ENCODE measurements at regions not wholly inside any gene's neighbourhood (a gene's known extent, or its start where the extent isn't known, plus 50 kb on each side); places are given as distances from the start of the nearest gene placed in this dataset.

- TF ChIP-seq CTCF (IDR thresholded peaks at IDR 0.05; ENCODE audit: extremely low read depth in 1 of 2, insufficient read depth in 1 of 2, low read depth in 1 of 2, low read length in 2 of 2) (no peak), POLR2A (IDR thresholded peaks at IDR 0.05; ENCODE audit: low read depth, low read length) (no peak), MYC (IDR thresholded peaks at IDR 0.05; ENCODE audit: low read depth, low read length) (no peak), EZH2 (IDR thresholded peaks at IDR 0.05; ENCODE audit: borderline replicate concordance, low read depth, low read length, severe bottlenecking) (no peak), MAX (IDR thresholded peaks at IDR 0.05; ENCODE audit: insufficient read depth, insufficient read length) (no peak), POLR2AphosphoS5 (IDR thresholded peaks at IDR 0.05; ENCODE audit: insufficient read depth, low read depth, low read length) (no peak), JUN (IDR thresholded peaks at IDR 0.05; ENCODE audit: borderline replicate concordance, insufficient read depth, insufficient read length, low read depth) (no peak), GATA2 (IDR thresholded peaks at IDR 0.05; ENCODE audit: insufficient read depth, insufficient read length, low read depth, low read length) (no peak), FOS (IDR thresholded peaks at IDR 0.05; ENCODE audit: borderline replicate concordance, insufficient read depth, low read length) (no peak)
Observed at GRCh38 chr12:78600541-78600940, 264.0 kb upstream of the SYT1 start.
